ENCODE measurements at regions not wholly inside any gene's neighbourhood (a gene's known extent, or its start where the extent isn't known, plus 50 kb on each side); places are given as distances from the start of the nearest gene placed in this dataset.

- DNase-seq, result no peak
These were observed 325.6 kb downstream of the NUAK1 start for GRCh38 chr12:105813201-105813600.

GRCh38 chr12:105814283-105814682, 324.5 kb downstream of the NUAK1 start:
- no peak for DNase-seq

GRCh38 chr12:105819549-105819948, 319.2 kb downstream of the NUAK1 start:
- DNase-seq, result no peak

GRCh38 chr12:105820429-105821125, 318.2 kb downstream of the NUAK1 start:
- no peak for DNase-seq

GRCh38 chr12:105822131-105823105, 316.3 kb downstream of the NUAK1 start:
- DNase-seq, result peak; percentile 25

- peak; percentile 23 for DNase-seq
These were observed 314.9 kb downstream of the NUAK1 start for GRCh38 chr12:105823810-105824209.

GRCh38 chr12:105825141-105825540, 313.6 kb downstream of the NUAK1 start:
- no peak for DNase-seq

- no peak for DNase-seq
These were observed 307.4 kb downstream of the NUAK1 start for GRCh38 chr12:105831372-105831771.

GRCh38 chr12:105832021-105832420, 306.7 kb downstream of the NUAK1 start:
- no peak for DNase-seq

- no peak for DNase-seq
These were observed 305.9 kb downstream of the NUAK1 start for GRCh38 chr12:105832806-105833205.

GRCh38 chr12:105834496-105834895, 304.3 kb downstream of the NUAK1 start:
- DNase-seq, result no peak

- no peak for DNase-seq
These were observed 303.0 kb downstream of the NUAK1 start for GRCh38 chr12:105835580-105836241.

- DNase-seq, result no peak
These were observed 302.5 kb downstream of the NUAK1 start for GRCh38 chr12:105836242-105836622.

GRCh38 chr12:105839629-105840127, 299.1 kb downstream of the NUAK1 start:
- DNase-seq, result no peak

GRCh38 chr12:105840384-105840783, 298.4 kb downstream of the NUAK1 start:
- DNase-seq, result peak; percentile 13

- DNase-seq, result no peak
These were observed 296.9 kb downstream of the NUAK1 start for GRCh38 chr12:105841840-105842239.

GRCh38 chr12:105843561-105843960, 295.2 kb downstream of the NUAK1 start:
- no peak for DNase-seq

- peak; percentile 25 for DNase-seq
These were observed 294.6 kb downstream of the NUAK1 start for GRCh38 chr12:105843986-105844760.

- DNase-seq, result no peak
These were observed 292.4 kb downstream of the NUAK1 start for GRCh38 chr12:105846331-105846730.

- DNase-seq, result no peak
These were observed 291.7 kb downstream of the NUAK1 start for GRCh38 chr12:105847068-105847467.

- no peak for DNase-seq
These were observed 290.5 kb downstream of the NUAK1 start for GRCh38 chr12:105848286-105848685.

Measured in occipital lobe (tissue), 1 donor.